HG03135 (cell line): ENCODE measurements at regions not wholly inside any gene's neighbourhood (a gene's known extent, or its start where the extent isn't known, plus 50 kb on each side); places are given as distances from the start of the nearest gene placed in this dataset.
"Not testable (repeated sequence)": the region's sequence is repeated elsewhere in the genome, so short reads cannot be mapped to it uniquely, and the experiment has no call there.

ENCODE experiments used
- ATAC-seq: cut with Tn5 transposase; IDR thresholded peaks from one replicate; pipeline ENCODE4 v1.9.1; 2021; ENCODE audit warnings: mild to moderate bottlenecking, moderate library complexity; ENCODE audit not compliant: unreplicated experiment

DNA sequence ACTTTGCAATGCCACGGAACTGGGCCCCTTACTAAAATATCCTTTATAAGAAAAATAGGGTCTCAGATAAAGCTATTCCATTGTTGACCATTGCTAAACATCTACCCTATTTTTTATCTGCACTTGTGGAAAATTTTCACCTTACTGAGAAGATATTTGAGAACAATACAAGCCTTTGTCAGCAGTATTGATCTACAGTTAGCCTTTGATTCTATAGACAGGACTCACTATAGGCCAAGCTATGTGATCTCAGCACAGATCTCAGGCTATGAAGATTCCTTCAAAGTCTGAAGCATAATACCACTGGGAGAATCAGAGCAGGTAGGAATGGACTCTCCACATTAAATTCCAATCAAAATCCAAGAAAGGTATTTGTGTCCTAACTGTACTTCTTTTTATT lies 1099.7 kb downstream of the DIAPH3 start:
- ATAC-seq = no peak

- not testable (repeated sequence) for ATAC-seq
Observed at GRCh38 chr13:59076386-59076785, 1087.3 kb downstream of the DIAPH3 start.

DNA sequence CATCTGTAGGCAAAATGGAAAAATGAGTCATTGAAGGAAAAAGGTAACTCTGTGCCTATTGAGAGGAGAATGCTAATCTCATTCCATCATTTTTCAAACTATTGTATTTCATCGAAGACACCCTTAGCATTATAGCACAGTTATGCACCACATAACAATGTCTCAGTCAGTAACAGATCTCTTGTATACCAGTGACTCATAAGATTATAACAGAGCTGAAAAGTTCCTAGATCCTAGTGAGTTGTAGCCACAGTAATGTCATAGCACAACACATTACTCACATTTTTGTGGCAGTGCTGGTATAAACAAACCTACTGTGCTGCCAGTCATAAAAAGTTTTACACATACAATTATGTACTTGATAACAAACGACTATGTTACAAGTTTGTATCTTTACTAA lies 1077.6 kb downstream of the DIAPH3 start:
- ATAC-seq = no peak

DNA sequence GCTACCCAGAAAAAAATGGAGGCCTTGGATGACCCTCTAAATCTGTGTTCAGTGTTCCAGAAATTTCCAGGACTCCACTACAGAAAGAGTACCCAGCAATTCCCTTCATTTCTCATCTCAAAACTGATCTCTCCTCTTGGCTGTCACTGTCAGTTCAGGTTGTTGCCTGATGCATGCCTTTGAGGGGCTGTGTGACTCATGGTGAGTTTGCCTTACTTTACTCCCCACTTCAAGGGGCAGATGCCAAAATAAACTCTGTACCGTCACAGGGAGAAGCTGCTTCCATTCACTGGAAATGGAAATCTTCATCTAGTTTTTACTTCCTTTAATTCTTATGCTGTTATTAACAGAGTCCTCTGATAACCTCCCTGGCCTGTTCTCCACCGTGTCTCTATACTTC lies 1075.0 kb downstream of the DIAPH3 start:
- ATAC-seq = no peak

- ATAC-seq = no peak
Observed at GRCh38 chr13:59094181-59094580, 1069.5 kb downstream of the DIAPH3 start.

DNA sequence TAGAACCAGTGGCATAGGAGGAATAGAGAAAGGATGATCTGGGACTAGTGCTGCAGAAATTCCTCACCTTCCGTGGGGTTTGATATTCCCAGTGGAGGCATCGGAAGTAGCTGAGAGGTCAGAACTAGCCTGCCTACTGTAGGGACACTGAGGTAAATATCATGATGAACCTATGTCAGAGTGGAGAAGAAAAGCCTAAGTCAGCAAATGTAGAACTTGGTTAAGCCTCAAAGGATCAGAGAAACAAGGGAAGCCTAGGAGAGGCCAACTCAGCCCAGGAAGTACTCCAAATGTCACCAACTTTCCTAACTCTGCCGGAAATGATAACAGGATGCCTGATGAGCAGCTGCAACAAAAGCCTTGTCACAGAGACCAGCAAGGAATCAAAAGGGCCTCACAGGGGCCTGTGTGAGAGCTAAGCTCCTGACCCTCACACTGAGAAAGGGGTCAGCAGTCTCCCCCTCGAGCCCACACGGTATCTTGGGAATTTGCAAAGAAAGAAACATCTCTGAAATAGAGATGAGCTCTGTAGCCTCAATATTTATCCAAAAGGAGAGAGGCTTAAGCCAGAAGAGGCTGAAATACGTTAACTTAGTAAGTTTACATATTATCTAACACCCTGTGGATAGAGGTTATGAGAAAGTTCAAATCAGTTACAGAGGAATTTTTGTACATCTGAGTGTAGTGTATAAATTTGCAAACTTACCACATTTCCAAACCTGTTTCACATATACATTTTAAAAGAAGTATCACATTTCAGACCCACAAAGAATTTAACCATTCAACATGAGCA lies 1064.3 kb downstream of the DIAPH3 start:
- ATAC-seq = no peak

- no peak for ATAC-seq
Observed at GRCh38 chr13:59103004-59103768, 1060.5 kb downstream of the DIAPH3 start.

GRCh38 chr13:59111751-59112171 lies 1052.0 kb downstream of the DIAPH3 start:
- ATAC-seq = no peak

DNA sequence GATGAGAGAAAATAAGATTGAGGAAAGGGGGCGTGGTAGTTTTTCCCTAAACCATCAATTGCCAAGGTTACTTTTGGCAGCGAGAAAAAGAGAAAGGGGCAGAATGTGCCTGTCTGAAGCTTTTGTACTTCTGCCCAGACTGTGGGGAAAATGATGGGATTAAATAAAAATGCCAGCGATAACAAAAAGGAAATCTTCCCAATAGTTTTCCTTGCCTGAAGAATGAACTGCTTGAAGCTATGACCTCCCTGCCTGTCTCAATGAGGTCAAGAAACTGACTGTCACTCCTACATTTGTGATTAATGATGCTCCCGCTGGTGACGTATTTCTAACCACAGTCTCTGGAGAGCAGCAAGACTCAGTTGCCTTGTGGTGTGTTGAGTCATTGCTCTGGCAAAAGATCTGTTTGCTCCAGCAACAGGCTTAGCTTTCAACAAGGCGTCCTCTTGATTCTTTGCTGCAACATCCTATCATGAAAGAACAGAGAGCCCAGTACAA lies 1051.5 kb downstream of the DIAPH3 start:
- no peak for ATAC-seq

- ATAC-seq = no peak
Observed at GRCh38 chr13:59119475-59119874, 1044.3 kb downstream of the DIAPH3 start.

GRCh38 chr13:59120297-59120843 lies 1043.4 kb downstream of the DIAPH3 start:
- ATAC-seq = no peak

- no peak for ATAC-seq
Observed at GRCh38 chr13:59121507-59121906, 1042.2 kb downstream of the DIAPH3 start.

GRCh38 chr13:59126474-59126873 lies 1037.3 kb downstream of the DIAPH3 start:
- no peak for ATAC-seq

GRCh38 chr13:59133903-59134302 lies 1029.8 kb downstream of the DIAPH3 start:
- no peak for ATAC-seq

GRCh38 chr13:59144700-59145099 lies 1019.0 kb downstream of the DIAPH3 start:
- no peak for ATAC-seq

- no peak for ATAC-seq
Observed at GRCh38 chr13:59145381-59145780, 1018.3 kb downstream of the DIAPH3 start.

DNA sequence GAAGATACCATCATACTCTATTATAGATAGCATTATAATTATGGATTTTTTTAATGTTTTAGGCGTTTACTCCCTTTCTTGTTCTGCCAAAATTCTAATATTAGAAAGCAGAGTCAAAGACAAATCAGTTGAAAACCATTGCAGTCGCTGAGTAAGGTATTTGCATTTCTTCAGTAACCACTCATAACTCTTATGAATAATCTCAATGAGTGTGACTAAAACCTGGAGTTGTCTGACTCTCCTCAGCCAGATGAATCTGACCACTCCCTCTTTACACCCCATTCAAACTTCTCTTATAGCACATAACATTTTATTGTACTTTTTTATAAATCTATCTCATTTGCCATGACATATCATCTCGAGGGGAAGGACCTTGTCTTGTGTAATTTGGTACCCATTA lies 1006.5 kb downstream of the DIAPH3 start:
- ATAC-seq = no peak

- ATAC-seq = no peak
Observed at GRCh38 chr13:59166174-59166573, 997.6 kb downstream of the DIAPH3 start.

GRCh38 chr13:59172076-59172475 lies 991.7 kb downstream of the DIAPH3 start:
- ATAC-seq = no peak

DNA sequence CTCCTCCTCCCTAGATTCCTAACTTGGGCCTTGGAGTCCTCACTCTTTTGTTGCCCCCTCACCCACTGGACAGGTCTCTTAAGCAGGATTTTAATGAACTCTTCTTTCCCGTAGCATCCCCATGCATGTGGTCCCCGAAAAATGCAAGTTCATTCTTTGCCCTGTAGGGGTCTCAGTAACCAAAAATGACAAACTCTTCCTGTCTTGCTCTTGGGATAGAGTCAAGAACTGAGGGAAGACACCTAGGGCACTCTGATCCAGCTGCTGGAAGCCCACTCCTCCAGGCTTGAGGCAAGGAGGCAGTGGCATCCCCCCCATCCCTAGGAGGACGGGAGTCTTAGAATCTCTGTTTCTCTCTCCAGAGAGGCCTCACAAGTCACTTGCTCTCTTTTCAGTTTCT lies 987.0 kb downstream of the DIAPH3 start:
- no peak for ATAC-seq

- ATAC-seq = no peak
Observed at GRCh38 chr13:59178344-59178743, 985.4 kb downstream of the DIAPH3 start.

DNA sequence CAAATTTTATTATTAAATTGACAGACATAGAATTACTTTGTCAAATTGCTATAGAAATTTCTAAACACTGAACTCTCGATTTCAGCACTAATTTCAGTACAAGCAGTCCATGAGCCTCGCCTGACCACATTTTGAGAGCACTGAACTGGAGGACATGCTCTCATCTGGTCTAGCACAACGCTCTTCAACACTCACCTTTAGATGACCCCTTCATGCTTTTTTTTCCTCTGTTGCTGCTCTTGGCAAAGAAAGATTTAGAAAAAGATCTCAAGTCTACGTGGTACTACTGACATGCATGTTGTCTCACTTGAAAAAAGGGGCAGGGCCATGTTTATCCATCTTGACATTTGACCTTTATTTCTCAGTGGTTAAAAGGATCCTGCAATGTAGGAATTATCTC lies 981.5 kb downstream of the DIAPH3 start:
- ATAC-seq = no peak
